Nephron (organoid): ENCODE measurements at regions not wholly inside any gene's neighbourhood (a gene's known extent, or its start where the extent isn't known, plus 50 kb on each side); places are given as distances from the start of the nearest gene placed in this dataset.

Experiments
- H3K27ac Mint-ChIP-seq, 3 experiments: 2 replicates each; pipeline ENCODE4 v1.8.0; 2020; ENCODE audit warnings: mixed read lengths in 3 of 3, mild to moderate bottlenecking in 2 of 3, moderate library complexity in 1 of 3
- H3K27me3 Mint-ChIP-seq: 2 replicates; pipeline ENCODE4 v1.8.0; 2021; ENCODE audit warnings: low read depth, mild to moderate bottlenecking, moderate library complexity, mixed read lengths
- H3K36me3 Mint-ChIP-seq: 2 replicates; pipeline ENCODE4 v1.8.0; 2020; ENCODE audit warnings: low read depth, mixed read lengths
- H3K4me1 Mint-ChIP-seq: 2 replicates; pipeline ENCODE4 v1.8.0; 2020; ENCODE audit warnings: mixed read lengths
- H3K4me3 Mint-ChIP-seq, 3 experiments: 2 replicates each; pipeline ENCODE4 v1.8.0; 2020; ENCODE audit warnings: mild to moderate bottlenecking in 3 of 3, mixed read lengths in 3 of 3, moderate library complexity in 2 of 3
- H3K9me3 Mint-ChIP-seq: 2 replicates; pipeline ENCODE4 v1.8.0; 2020; ENCODE audit warnings: mixed read lengths
- TF ChIP-seq, protein P1 (sequence below), 3 experiments: fragments of 200-600 bp; sonication (generic); IDR thresholded peaks; one replicate each; pipeline ENCODE4 v1.5.0; 2021; ENCODE audit warnings: antibody characterized with exemption in 3 of 3; ENCODE audit not compliant: unreplicated experiment in 3 of 3

GRCh38 chr15:96246057-96246456, 84.4 kb upstream of the NR2F2 start:
- Mint-ChIP-seq H3K4me1 (no peaks in the 10 kb centered on the region), H3K9me3 (peaks cover 20% of the 10 kb centered on the region), H3K27ac (no peak overlapping the region), H3K27me3 (no peaks in the 10 kb centered on the region), H3K4me3 (no peak overlapping the region), H3K36me3 (peaks cover 69% of the 10 kb centered on the region)
- TF ChIP-seq, protein P1, sequence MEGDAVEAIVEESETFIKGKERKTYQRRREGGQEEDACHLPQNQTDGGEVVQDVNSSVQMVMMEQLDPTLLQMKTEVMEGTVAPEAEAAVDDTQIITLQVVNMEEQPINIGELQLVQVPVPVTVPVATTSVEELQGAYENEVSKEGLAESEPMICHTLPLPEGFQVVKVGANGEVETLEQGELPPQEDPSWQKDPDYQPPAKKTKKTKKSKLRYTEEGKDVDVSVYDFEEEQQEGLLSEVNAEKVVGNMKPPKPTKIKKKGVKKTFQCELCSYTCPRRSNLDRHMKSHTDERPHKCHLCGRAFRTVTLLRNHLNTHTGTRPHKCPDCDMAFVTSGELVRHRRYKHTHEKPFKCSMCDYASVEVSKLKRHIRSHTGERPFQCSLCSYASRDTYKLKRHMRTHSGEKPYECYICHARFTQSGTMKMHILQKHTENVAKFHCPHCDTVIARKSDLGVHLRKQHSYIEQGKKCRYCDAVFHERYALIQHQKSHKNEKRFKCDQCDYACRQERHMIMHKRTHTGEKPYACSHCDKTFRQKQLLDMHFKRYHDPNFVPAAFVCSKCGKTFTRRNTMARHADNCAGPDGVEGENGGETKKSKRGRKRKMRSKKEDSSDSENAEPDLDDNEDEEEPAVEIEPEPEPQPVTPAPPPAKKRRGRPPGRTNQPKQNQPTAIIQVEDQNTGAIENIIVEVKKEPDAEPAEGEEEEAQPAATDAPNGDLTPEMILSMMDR (IDR thresholded peaks at IDR 0.05; ENCODE audit: unreplicated experiment in 3 of 3): no peak

DNA sequence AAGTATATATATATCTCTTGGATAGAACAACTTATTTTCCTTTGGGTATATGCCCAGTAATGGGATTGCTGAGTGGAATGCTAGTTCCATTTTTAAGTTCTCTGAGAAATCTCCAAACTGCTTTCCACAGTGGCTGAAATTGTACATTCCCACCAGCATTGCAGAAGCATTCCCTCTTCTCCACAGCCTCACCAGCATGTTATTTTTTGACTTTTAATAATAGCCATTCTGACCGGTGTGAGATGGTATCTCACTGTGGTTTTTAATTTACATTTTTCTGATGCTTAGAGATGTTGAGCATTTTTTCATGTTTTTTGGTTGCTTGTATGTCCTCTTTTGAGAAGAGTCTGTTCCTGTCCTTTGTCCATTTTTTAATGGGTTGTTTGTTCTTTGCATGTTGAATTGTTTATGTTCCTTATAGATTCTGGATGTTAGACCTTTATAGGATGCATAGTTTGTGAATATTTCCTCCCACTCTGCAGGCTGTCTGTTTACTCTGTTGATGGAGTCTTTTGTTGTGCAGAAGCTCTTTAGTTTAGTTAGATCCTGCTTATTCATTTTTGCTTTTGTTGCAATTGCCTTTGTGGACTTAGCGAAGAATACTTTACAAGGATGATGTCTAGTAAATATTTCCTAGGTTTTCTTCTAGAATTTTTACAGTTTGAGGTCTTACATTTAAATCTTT, 82.7 kb upstream of the NR2F2 start:
- Mint-ChIP-seq H3K4me1 (no peaks in the 10 kb centered on the region), H3K27ac (no peak overlapping the region), H3K36me3 (peaks cover 86% of the 10 kb centered on the region), H3K4me3 (no peak overlapping the region), H3K27me3 (no peaks in the 10 kb centered on the region), H3K9me3 (peaks cover 22% of the 10 kb centered on the region)
- TF ChIP-seq, protein P1 (IDR thresholded peaks at IDR 0.05; ENCODE audit: unreplicated experiment in 3 of 3): no peak

DNA sequence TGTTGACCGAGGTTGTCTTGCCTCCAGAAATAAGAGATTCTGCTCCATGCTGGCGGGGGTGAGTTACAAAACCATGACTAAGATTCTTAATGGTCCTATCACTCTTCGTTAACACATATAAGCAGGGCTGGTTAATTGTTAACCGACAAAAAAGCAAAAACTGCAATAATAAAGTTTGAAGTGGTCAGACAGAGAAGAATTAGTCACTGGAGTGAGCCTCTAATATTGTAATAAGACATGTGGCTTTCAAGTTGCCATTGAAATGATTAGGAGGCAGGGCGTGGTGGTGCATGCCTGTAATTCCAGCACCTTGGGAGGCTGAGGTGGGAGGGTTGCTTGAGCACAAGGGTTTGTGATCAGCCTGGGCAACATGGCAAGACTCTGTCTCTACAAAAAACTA, 78.4 kb upstream of the NR2F2 start:
- Mint-ChIP-seq H3K9me3 (peaks cover 11% of the 10 kb centered on the region), H3K4me3 (no peak overlapping the region), H3K36me3 (peaks cover 83% of the 10 kb centered on the region), H3K27ac (no peak overlapping the region), H3K27me3 (no peaks in the 10 kb centered on the region), H3K4me1 (peaks cover 5% of the 10 kb centered on the region)
- TF ChIP-seq, protein P1 (IDR thresholded peaks at IDR 0.05; ENCODE audit: unreplicated experiment in 3 of 3): no peak

DNA sequence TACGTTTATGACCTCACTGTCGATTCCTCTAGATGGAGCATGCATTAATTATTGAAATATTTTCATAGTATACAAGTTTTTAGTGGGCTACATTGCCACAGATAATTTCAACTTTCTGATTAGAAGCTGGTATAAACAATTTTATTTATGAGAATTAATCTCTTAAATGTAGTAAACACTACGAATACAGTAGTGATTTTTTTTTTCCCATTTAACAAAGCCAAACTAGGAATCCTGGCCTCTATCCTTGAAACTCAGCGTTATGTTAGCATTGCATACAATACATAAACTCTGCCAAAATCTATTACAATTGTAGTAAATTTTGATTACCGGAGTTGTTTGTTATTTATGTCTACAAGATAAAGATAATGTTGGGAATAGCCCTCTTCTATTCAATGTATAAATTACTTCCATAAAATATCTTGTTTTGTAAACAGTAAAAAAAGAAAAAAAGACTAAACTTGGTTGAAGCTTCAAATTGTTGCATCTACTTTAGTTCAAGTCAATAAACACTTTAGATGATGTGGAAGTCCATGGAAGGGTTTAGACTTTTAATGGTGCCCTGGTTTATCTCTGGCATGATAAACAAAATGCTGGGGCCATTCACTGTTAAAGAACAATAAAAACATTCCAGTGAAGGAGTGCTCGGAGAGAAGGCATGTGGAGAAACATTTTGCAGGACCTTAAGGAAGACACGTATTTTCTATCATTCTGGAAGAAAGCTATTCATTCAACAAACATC, 77.3 kb upstream of the NR2F2 start:
- H3K27ac Mint-ChIP-seq: peak overlapping the region in 2 of 3 experiments; percentile 17 to 65
- H3K4me3 Mint-ChIP-seq: no peak overlapping the region
- no peaks in the 10 kb centered on the region for H3K27me3 Mint-ChIP-seq
- peaks cover 77% of the 10 kb centered on the region for H3K36me3 Mint-ChIP-seq
- H3K9me3 Mint-ChIP-seq: peaks cover 6% of the 10 kb centered on the region
- TF ChIP-seq, protein P1 (IDR thresholded peaks at IDR 0.05; ENCODE audit: unreplicated experiment in 3 of 3): no peak
- H3K4me1 Mint-ChIP-seq: peaks cover 5% of the 10 kb centered on the region

DNA sequence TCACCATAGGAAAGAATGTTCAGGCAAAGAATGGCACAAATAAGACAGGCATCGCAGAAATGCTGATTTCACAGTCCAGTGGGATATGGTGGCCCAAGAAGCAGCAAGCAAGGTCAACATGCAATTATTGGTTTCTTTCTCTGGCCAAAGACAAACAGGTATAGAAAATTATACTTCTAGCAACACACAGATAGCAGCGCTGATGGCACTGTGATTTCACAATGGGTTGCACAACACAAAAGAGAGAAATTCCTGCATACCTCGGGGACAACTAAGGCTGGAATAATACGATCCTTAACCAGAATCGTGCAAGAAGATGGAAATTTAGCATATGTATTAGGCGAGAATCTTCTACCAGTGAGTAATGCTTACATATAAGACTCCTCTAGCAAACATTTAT, 76.3 kb upstream of the NR2F2 start:
- Mint-ChIP-seq H3K36me3 (peaks cover 81% of the 10 kb centered on the region), H3K27ac (no peak overlapping the region), H3K9me3 (peaks cover 2% of the 10 kb centered on the region), H3K27me3 (no peaks in the 10 kb centered on the region), H3K4me1 (peaks cover 5% of the 10 kb centered on the region), H3K4me3 (no peak overlapping the region)
- TF ChIP-seq, protein P1 (IDR thresholded peaks at IDR 0.05; ENCODE audit: unreplicated experiment in 3 of 3): no peak
